Fibroblast of gingiva (primary cell): ENCODE measurements at regions not wholly inside any gene's neighbourhood (a gene's known extent, or its start where the extent isn't known, plus 50 kb on each side); places are given as distances from the start of the nearest gene placed in this dataset.
"Not testable (repeated sequence)": the region's sequence is repeated elsewhere in the genome, so short reads cannot be mapped to it uniquely, and the experiment has no call there.

Experiments used
- DNase-seq: peaks from one replicate; pipeline ENCODE4 v3.0.0-alpha.2; 2011; ENCODE audit warnings: low read depth

DNA sequence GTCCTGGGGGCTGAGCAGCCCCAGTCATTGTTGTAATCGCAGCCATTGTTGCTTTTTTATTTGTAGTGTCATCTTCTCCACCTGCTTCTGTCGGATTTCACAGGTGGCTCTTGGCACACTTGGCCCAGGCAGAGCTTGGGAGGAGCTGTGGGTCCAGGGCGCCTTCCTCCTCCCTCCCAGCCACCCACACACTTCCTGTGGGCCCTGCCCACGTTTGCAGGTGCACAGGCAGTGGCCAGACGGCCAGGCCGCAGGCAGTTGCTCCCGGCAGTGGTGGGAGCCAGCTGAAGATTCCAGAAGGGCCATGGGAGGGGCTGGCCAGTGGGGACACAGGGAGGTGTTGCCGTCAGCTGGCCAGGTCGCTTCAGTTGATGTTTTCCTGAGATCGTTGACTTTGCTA, 1191.9 kb downstream of the BRD1 start:
- DNase-seq: no peak

DNA sequence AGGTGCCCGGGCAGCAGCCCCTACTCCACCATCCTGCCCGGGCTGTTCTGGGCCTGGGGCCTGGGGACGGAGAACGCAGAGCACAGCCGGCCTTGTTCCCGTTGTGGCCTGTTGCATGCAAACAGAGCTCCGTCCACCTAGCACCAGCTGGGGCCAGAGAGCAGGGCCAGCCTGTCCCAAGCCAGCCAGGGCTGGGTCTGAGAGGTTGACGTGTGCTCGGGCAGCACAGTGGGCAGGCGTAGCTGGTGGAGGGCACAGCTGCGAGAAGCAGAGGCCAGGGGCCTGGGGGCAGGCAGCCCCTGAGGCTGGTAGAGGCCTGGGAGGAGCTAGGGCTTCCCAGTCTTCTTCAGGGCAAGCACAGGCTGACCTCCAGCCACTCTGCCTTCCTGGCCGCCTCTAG, 1192.6 kb downstream of the BRD1 start:
- DNase-seq: no peak

DNA sequence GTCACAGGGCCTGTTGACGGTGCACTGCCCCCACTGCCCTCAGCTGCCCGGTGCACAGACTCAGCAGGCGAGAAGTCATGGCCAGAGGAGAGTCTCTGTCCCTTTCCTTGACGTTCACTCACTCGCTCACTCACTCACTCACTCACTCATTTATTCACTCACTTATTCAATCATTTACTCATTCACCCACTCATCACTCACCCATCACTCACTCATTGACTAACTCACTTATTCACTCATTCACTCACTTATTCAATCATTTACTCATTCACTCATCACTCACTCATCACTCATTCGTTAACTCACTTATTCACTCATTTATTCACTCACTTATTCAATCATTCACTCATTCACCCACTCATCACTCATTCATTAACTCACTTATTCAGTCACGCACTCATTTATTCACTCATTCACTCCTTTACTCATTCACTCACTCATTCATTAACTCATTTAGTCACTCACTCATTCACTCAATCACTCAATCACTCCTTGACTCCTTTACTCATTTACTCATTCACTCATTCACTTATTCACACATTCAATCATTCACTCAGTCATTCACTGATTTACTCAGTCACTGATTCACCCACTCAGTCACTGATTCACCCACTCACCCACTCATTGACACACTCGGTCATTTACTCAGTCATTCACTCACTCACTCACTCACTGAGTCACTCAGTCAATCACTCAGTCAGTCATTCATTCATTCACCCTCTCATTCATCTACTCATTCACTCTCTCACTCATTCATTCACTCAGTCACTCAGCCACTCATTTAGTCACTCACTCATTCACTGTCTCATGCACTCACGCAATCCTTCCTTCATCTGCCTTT, 1193.5 kb downstream of the BRD1 start:
- no peak for DNase-seq

DNA sequence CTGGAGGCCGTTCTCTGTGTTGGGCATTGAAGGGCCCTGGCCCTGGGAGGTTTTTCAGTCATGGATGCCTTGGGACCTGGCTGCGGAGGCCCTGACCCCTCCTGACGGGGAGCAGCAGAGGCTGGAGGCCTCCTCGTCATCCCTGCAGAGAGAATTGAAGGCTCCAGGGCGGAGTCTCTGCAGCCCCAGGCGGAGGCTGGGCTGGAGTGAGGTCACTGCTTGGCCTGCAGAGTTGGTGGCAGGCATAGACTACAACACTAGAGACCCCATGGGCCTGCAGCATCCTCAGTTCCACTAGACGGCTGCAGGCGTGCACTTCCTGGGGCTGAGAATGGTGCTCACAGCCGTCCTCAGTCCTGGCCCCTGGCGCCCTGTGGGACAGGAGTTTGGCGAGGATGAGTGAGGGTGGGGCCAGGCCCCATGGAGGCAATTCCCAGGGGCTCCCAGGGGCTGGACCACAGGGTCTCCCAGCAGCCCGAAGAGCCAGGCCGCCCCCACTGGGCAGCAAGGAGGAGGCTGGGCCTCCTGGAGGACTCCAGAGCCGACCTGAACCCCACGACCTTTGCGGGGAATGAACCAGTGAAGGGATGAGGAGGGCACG, 1194.9 kb downstream of the BRD1 start:
- no peak for DNase-seq

DNA sequence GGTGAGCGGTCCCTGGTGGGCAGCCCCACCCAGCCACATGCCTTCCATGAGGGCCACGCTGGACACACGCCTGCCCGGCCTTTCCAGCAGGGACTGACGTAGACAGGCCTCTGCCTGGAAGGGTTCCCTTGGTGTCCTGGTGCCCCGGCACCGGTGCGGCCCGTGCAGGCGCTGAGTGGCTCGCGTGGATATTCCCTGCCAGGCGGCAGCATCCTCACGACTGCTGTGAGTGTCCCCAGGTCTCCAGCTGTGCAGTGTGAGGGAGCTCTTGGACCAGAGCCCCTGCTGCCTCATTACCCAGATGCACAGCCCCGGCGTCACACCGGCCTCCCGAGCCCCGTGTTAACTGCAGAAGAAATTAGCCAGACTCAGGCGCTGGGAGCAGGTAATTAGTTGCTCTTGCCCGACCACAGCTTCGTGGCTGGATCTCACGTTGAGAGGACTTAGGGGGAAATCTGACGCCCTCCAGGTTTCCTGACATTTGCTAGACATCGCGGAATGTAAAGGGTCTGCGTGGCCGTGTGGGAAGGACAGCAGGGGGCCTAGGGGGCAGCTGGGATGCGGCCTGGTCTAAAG, 1196.3 kb downstream of the BRD1 start:
- DNase-seq: no peak

DNA sequence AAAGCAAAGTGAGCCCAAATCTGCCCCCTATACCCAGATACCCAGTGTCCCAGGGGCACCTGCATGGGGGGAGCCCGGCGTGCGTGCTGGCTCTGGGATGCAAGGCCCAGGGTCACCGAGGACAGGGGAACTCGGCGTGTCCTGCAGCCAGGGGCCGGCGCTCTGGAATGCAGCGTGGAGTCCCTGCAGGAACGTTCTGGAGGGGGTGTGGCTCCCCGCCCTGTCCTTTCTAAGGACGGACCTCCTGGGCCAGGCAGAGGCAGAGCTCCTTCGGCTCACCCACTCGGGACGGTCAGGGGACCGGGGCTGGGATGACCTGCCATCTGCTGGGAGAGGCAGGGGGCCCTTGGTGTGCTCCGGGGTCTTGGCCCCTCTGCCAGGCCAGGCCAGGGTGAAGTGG, 1196.8 kb downstream of the BRD1 start:
- DNase-seq: no peak

DNA sequence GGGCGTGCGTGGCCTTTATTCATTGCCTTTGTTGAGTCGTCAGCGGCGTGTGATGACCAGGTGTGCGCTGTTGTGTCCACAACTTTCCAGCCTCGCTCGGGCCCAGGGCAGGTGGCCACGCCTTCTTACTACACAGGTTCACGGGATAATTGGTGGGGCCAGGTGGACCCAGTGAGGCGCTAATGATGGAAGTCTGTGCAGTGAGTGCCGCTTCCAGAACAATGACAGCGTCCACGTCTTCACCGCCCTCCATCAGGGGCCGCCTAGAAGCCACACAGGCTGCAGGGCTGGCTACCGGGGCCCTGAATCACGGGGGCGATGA, 1197.3 kb downstream of the BRD1 start:
- DNase-seq: no peak

DNA sequence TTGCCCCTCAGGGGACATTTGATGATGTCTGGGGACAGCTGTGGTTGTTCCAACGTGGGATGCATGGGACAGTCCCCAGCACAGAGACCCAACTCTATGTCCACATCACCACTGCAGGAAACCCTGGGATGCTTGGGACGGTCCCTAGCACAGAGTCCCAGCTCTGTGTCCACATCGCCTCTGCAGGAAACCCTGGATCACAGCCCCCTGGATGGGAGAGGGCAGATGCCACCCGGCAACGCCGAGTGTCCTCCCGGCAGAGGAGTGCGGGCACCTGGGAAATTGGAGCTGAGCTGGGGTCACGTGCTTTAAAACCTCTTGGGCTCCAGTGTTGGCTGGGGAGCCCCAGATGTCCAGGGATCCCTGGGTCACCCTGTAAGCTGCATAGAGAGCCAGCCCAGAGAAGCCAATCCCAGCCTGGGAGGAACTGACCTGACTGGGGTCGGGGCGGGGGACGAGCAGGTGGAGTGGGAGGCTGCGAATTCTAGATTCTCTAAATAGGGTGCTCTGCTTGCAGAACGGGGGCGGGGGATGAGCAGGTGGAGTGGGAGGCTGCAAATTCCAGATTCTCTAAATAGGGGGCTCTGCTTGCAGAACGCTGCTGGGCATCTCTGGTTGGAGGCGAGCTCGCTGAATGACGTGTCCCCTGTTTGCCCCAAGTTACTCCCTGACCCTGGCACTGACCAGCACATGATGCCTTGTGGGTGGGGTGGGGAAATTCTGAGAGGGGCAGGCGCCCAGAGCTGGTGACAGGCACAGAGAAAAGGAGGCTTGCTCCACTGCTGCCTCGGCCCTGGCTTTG, 1197.8 kb downstream of the BRD1 start:
- DNase-seq: no peak

DNA sequence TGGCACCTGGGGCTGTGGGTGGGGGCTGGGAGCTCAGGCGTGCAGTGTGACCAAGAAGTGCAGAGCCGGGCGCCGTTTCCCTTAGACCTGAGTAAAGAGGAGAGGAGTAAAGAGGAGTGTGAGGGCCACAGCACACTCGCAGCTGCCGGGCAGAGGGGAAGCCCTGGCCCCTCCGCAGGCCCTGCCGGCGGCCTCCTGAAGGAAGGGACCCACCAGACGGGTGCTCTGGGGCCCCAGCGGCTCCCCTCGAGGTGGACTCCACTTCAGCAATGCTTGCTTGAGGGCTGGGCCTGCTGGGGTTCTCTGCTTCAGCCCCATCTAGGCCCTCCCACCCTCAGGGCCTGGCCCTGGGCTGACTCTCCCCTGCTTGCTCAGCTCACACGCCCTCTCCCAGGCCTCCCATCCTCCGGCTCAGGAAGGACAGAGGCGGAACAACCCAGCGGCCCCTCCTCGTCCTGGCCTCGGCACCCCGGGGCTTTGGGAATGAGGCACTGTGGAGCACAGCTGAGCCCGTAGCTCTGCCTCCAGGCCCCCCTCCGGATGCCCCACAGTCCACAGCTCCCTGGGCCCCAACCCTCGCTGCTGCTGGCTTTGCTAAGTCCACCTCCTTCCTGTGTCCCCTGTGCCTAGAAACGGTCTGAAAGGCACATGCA, 1198.7 kb downstream of the BRD1 start:
- DNase-seq: no peak

DNA sequence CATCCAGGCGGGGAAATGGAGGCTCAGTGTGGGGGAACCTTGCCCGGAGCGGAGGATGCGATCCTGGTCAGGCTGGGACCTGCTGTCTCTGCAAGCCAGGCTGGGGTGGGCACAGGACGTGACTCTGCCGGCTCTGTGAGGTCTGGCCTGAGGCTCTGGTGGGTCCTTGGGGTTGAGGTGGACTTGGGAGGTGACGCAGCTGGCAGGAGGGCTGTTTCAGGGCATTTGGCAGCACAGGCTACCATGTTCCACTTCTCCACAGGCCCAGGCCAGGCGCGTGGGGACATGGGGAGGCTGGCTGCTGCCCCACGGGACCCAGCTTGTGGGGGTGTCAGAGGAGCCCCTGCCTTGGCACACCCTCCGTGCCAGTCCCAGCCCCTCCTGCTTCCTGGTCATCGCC, 1199.7 kb downstream of the BRD1 start:
- no peak for DNase-seq

DNA sequence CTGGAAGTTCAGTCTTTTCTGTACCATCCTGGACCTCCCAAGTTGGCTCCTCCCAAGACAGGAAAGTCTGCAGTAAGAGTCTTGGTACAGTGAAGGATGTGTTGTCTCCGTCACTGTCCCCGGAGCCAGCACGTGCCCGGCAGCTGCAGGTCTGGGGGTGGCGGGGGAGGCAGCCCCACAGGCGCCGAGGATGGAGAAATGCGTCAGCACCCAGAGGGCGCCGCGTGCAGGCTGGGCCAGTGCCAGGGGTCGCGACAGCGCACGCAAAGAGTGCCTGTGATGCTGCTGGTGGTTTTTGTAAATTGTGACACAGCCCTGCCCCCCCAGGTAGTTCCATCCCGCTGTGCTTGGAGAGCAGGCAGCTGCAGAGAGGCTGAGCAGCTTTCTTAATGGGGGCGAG, 1200.5 kb downstream of the BRD1 start:
- no peak for DNase-seq

DNA sequence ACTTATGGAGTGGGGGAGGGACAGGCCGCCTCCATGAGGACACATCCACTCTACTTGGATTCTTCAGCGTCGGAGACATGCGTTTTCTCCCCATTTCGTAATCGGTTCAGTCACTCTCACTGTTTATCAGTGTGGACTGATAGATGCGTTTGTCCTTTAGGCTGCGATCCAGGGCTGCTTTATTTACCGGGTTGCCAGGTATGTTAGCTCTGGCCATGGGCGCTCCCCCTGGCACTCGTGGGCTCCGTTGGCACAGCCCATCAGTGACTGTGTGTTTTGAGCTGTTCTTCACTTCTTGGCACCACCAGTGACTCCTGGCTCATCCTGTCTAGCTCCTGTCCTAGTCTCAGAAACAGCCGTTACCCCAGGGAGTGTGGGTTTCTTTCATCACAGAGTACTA, 1203.3 kb downstream of the BRD1 start:
- DNase-seq: no peak

DNA sequence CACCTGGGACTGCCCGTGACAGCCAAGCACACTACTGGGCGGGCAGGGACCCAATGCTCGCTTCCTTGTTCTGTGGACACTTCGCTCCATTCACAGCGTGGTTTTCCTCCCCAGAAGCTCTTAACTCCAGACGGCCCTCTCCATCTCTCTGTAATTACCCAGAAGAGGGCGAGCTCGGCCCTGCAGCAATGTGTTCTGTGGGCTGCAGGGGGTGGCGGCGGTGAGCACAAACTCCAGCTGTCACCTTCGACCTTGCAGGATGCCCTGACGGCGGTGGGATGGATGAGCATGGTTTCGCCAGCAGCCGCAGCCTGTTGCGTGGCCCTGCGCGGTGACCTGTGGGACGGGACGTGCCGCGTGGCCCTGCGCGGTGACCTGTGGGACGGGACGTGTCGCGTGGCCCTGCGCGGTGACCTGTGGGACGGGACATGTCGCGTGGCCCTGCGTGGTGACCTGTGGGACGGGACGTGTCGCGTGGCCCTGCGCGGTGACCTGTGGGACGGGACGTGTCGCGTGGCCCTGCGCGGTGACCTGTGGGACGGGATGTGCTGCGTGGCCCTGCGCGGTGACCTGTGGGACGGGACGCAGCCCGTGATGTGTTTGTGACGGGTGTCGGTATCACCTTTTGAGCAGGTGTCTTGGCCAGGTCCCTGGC, 1204.7 kb downstream of the BRD1 start:
- no peak for DNase-seq

DNA sequence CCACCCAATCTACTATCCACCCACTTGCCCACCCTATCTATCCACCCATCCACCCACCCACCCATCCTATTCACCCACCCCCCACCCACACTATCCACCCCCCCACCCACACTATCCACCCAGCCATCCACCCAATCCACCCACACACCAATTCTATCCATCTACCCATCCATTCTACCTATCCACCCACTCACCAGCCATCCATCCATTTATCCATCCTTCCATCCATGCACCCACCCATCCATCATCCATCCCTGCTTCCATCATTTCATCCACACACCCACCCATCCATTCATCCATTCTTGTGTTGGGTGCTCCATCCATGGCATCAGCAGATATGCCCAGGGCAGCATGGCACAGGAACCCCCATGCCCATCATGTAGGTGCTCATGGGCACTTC, 1206.6 kb downstream of the BRD1 start:
- no peak for DNase-seq

DNA sequence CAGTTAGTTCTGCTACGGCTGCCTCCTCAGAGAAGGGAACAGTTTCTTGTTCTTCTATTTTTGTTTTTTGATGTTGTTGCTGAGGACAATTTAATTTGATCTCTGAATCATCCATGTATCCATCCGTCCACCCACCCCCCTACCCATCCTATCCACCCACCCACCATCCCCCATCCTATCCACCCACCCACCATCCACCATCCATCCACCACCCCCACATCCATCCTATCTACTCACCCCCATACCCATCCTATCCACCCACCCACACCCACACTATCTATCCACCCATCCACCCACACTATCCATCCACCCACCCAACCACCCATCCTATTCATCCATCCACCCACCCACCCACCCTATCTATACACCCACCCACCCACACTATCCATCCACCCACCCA, 1207.2 kb downstream of the BRD1 start:
- DNase-seq: not testable (repeated sequence)

DNA sequence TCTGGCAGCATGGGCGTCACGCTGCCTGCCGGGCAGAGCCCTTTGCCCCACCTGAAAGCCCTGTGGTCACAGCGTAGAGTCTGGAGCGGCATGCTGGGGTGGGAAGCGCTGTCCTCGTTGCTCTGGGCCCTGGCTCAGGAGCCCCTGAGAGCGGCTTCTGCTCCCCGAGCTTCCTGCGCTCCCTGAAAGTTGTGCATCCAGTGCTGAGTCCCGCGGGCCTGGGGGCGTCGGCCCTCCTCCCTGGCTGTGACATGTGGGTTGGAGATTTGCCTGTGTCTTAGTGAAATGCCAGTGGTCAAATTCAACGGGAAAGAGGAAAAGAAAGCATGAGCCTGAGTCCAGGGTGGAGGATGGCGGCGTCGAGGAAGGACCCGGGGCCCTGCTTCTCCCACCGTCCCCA, 1208.0 kb downstream of the BRD1 start:
- no peak for DNase-seq

DNA sequence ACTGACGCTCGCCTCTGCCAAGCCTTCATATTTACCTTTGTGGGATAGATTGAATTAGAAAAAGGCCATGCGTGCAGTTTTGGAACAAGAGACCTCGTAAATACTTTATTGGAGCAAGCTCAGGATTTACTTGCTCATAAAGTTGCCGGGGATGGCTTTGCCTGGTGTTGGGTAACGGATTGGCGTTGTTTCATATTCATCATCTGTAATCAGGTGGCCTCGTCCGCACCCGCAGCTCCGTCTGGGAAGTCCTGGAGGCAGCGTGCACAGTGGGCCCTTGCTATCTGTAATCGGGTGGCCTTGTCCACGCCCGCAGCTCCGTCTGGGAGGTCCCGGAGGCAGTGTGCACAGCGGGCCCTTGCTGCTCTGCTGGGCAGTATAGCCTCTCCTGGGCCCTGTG, 1209.3 kb downstream of the BRD1 start:
- DNase-seq: no peak

DNA sequence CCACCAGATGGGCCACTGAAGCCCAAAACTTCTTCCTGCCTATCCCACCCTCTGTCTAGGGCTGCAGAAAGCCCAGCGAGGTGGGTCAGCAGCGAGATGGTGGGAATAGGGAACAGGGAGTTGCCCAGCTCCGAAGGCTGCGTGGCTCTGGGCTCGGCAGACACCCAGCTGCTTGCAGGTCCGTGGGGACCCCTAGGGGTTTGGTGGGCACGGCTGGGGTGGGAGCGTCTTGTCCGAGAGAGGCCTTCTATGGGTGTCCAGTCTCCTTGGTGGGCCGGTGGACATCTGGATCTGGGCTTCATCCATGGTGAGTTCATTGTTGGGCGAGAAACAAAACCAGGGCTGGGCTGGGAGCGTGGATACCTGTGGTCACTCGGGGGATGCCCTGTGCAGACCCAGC, 1211.0 kb downstream of the BRD1 start:
- DNase-seq: no peak

DNA sequence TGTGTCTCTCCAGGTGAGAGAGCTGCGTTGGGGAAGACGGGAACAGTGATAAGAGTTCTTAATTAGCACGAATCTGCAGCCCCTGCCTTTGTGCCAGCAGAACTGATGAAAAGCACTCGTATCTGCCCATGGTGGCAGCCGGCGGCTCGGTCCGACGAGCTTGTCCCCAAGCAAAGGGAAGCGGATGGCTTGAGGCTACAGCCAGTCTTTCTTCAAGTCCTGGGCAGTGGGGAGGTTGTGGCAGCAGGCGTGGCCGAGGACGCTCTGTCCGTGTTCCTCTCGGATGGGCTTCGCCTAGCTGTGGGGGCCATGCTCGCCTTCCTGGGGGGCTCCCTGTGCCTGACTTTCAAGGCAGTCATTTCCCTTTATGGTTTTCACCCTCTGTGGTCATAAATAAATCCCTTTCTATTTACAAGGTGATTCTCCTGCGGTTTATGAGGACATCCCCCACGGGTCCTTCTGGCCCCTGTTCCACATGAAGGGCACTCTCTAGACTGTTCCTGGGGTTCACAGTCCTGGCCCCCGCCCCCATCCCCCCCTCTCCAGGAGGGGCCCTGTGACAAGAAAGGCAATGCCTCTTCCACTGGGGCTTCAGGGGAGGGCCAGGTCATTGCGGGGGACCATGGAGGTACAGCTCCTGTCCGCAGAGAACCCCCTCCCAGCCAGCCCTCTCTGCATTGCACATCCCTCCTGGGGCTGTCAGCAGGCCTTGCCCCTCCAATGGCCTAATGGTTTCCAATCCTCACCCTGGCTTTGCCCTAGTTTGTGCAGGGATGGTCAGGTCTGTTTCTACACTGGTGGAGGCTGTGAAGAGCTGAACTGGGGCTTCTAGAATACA, 1212.3 kb downstream of the BRD1 start:
- no peak for DNase-seq

DNA sequence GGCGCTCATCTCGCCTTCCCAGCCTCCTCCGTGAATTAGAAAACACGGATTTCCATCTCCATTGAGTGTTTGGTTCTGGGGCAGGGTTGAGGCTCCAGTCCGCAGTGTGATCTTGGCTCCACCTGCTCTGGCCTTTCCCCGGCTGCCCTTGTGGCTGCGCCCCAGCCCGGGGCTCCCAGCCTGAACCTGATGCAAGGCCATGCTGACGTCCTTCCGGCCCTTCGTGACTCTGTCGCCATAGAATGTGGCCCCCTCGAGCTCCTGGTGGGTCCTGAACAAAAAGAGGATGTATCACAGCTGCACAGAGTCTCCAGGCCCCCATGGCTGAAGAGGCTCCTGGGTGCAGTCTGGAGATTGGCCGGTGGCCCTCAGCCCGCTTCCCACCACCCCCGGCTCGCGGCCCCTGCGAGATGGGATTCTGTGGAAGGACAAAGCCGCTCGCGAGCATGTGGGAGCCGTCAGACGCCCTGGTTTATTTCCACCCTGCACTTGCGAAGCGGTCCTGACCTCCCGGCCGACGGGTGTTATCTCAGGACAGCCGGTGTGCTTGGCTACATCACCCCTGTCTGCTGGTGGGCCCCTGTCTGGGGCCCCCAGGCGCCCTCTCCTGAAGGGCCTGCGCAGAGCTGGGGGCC, 1214.0 kb downstream of the BRD1 start:
- no peak for DNase-seq
